HCT116 (cell line): ENCODE measurements at regions not wholly inside any gene's neighbourhood (a gene's known extent, or its start where the extent isn't known, plus 50 kb on each side); places are given as distances from the start of the nearest gene placed in this dataset.

Experiments
- JUND ChIP-seq: IDR thresholded peaks from 2 replicates; pipeline ENCODE4 v1.6.1; 2012
- POLR2A ChIP-seq: IDR thresholded peaks from 2 replicates; pipeline ENCODE4 v1.7.0; 2011; ENCODE audit warnings: borderline replicate concordance; ENCODE audit not compliant: insufficient read depth, insufficient read length; ENCODE audit errors: extremely low read depth
- POLR2AphosphoS5 ChIP-seq: IDR thresholded peaks from 2 replicates; pipeline ENCODE4 v1.6.1; 2011; ENCODE audit warnings: mild to moderate bottlenecking, low read depth, low read length, moderate library complexity
- RAD21 ChIP-seq: IDR thresholded peaks from 2 replicates; pipeline ENCODE4 v1.6.1; 2012; ENCODE audit warnings: low read depth, mild to moderate bottlenecking
- SP1 ChIP-seq: IDR thresholded peaks from 2 replicates; pipeline ENCODE4 v1.6.1; 2012; ENCODE audit warnings: low read depth
- ZNF274 ChIP-seq: fragments of 200-500 bp; sonication (Bioruptor generic); IDR thresholded peaks from 2 replicates; pipeline ENCODE4 v1.6.1; 2014; ENCODE audit warnings: mild to moderate bottlenecking, low read depth, low read length, inconsistent platforms
- TF ChIP-seq, protein P1 (sequence below), 3 experiments: fragments of 200-600 bp in 1 of 3; sonication (generic) in 1 of 3; IDR thresholded peaks in 2 of 3; conservative IDR thresholded peaks in 1 of 3; 2 replicates each; pipeline ENCODE4 v1.5.1; 2012 to 2017; ENCODE audit warnings: low read depth in 2 of 3, low read length in 2 of 3, antibody characterized with exemption in 1 of 3, borderline replicate concordance in 1 of 3, control low read depth in 1 of 3, mild to moderate bottlenecking in 1 of 3, mixed read lengths in 1 of 3, mixed run types in 1 of 3, moderate library complexity in 1 of 3; ENCODE audit not compliant: insufficient read depth in 1 of 3
- TF ChIP-seq, protein P2 (sequence below): IDR thresholded peaks from 2 replicates; pipeline ENCODE4 v1.6.1; 2012

DNA sequence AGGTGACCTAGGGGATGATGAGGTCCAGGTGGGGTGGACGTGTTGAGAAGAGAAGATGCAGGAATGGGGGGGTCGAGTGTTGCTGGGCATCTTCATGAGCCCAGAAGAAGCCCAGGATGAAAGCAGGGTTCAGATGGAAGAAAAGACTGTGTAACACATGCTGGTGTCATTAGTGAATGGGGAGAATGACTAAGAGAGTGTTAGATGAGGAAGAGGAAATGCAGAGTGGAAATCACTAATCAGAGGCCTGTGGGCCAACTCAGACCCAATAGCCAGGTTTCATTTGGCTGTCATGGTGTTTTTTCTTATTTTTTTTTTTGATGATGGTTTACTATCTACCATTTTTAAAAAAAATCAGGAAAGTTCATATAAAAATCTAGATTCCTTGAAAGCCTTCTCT lies 180.8 kb upstream of the CAMK1G start:
- TF ChIP-seq, protein P1, sequence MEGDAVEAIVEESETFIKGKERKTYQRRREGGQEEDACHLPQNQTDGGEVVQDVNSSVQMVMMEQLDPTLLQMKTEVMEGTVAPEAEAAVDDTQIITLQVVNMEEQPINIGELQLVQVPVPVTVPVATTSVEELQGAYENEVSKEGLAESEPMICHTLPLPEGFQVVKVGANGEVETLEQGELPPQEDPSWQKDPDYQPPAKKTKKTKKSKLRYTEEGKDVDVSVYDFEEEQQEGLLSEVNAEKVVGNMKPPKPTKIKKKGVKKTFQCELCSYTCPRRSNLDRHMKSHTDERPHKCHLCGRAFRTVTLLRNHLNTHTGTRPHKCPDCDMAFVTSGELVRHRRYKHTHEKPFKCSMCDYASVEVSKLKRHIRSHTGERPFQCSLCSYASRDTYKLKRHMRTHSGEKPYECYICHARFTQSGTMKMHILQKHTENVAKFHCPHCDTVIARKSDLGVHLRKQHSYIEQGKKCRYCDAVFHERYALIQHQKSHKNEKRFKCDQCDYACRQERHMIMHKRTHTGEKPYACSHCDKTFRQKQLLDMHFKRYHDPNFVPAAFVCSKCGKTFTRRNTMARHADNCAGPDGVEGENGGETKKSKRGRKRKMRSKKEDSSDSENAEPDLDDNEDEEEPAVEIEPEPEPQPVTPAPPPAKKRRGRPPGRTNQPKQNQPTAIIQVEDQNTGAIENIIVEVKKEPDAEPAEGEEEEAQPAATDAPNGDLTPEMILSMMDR (IDR thresholded peaks at IDR 0.05 in 2 of 3, conservative IDR thresholded peaks at IDR 0.05 in 1 of 3; ENCODE audit: borderline replicate concordance in 1 of 3, insufficient read depth in 1 of 3, low read depth in 2 of 3, low read length in 2 of 3) = no peak
- no peak for TF ChIP-seq ZNF274
- peak; percentile 16; the same call in 1 of the 2 replicates for TF ChIP-seq JUND
- TF ChIP-seq RAD21 = no peak
- no peak; the same call in 1 of the 2 replicates for TF ChIP-seq SP1
- no peak for TF ChIP-seq POLR2A
- TF ChIP-seq, protein P2, sequence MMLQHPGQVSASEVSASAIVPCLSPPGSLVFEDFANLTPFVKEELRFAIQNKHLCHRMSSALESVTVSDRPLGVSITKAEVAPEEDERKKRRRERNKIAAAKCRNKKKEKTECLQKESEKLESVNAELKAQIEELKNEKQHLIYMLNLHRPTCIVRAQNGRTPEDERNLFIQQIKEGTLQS = no peak
- no peak for TF ChIP-seq POLR2AphosphoS5
